A549 (cell line): ENCODE measurements at regions not wholly inside any gene's neighbourhood (a gene's known extent, or its start where the extent isn't known, plus 50 kb on each side); places are given as distances from the start of the nearest gene placed in this dataset.

Experiments
- ATAC-seq, 2 experiments: fragments of 200-7000 bp in 1 of 2; fragments of >200 bp in 1 of 2; cut with Nextera tagmentation in 1 of 2; cut with Tn5 transposase in 1 of 2; 3 replicates each; pipeline versions ENCODE4 v1.8.0 to v1.9.1; 2018 to 2020; ENCODE audit warnings: mild to moderate bottlenecking in 1 of 2, moderate library complexity in 1 of 2
- CTCF ChIA-PET: fragments of 300-600 bp; sonication (Branson Sonifier 250); formaldehyde crosslinking; extraction: SDS; loops from one replicate; lab custom pipeline; 2021; ENCODE audit warnings: antibody characterized with exemption, inconsistent platforms; lab: Yijun Ruan, JAX
- POLR2A ChIA-PET: fragments of 350-600 bp; formaldehyde crosslinking; extraction: SDS; loops from one replicate; lab custom pipeline; 2021; ENCODE audit warnings: antibody characterized with exemption, inconsistent platforms; lab: Yijun Ruan, JAX
- DNase-seq, 2 experiments: peaks; one replicate each; pipeline versions ENCODE4 v3.0.0 to v3.0.0-alpha.2; 2011 to 2016; ENCODE audit warnings: low read depth in 1 of 2, low spot score in 1 of 2
- FAIRE-seq: peaks from 2 replicates; lab custom pipeline; 2011; peaks lifted over from hg19 to GRCh38; lab: Jason Lieb, UNC
- H3K27ac ChIP-seq, 2 experiments: fragments of >200 bp; sonication (Bioruptor Twin); formaldehyde crosslinking; 3 replicates each; pipeline ENCODE4 v1.5.1; 2016 to 2017
- H3K4me1 ChIP-seq: fragments of >200 bp; sonication (Bioruptor Twin); formaldehyde crosslinking; 3 replicates; pipeline ENCODE4 v1.6.1; 2016
- H3K4me2 ChIP-seq: fragments of >200 bp; sonication (Bioruptor Twin); formaldehyde crosslinking; 3 replicates; pipeline ENCODE4 v1.6.1; 2016
- H3K4me3 ChIP-seq: fragments of >200 bp; sonication (Bioruptor Twin); formaldehyde crosslinking; 3 replicates; pipeline ENCODE4 v1.5.1; 2016
- H3K9me3 ChIP-seq: fragments of >200 bp; sonication (Bioruptor Twin); formaldehyde crosslinking; 3 replicates; pipeline ENCODE4 v1.6.1; 2016
- BHLHE40 ChIP-seq: IDR thresholded peaks from 2 replicates; pipeline ENCODE4 v1.6.1; 2012; ENCODE audit warnings: low read depth, low read length, inconsistent platforms
- CEBPB ChIP-seq, 2 experiments: fragments of >200 bp in 1 of 2; sonication (Bioruptor Twin) in 1 of 2; formaldehyde crosslinking in 1 of 2; IDR thresholded peaks; 2 replicates each; pipeline ENCODE4 v1.6.1; 2012 to 2016
- EHF ChIP-seq: fragments of 250-450 bp; sonication (Bioruptor Pico); IDR thresholded peaks from 2 replicates; pipeline ENCODE4 v1.5.0; 2020; ENCODE audit warnings: mild to moderate bottlenecking
- EHMT2 ChIP-seq: fragments of 200-600 bp; sonication (generic); IDR thresholded peaks from 2 replicates; pipeline ENCODE4 v1.6.1; 2016; ENCODE audit warnings: antibody characterized with exemption, low read depth, mild to moderate bottlenecking, moderate library complexity
- ESRRA ChIP-seq: fragments of 150-350 bp; IDR thresholded peaks from 2 replicates; pipeline ENCODE4 v1.6.1; 2014; ENCODE audit warnings: mild to moderate bottlenecking, low read length, borderline replicate concordance
- FOSL2 ChIP-seq, 2 experiments: fragments of 450-650 bp in 1 of 2; fragments of >200 bp in 1 of 2; sonication (Bioruptor Twin) in 1 of 2; formaldehyde crosslinking; IDR thresholded peaks; 2 replicates each; pipeline versions ENCODE4 v1.5.0 to v1.6.1; 2016 to 2020; ENCODE audit warnings: mild to moderate bottlenecking in 1 of 2, moderate library complexity in 1 of 2
- HDAC2 ChIP-seq: fragments of 200-600 bp; sonication (generic); IDR thresholded peaks from 2 replicates; pipeline ENCODE4 v1.6.1; 2016
- HOXB13 ChIP-seq: fragments of 250-450 bp; sonication (Bioruptor Pico); IDR thresholded peaks from 2 replicates; pipeline ENCODE4 v1.5.0; 2020; ENCODE audit warnings: low read depth, mild to moderate bottlenecking, moderate library complexity
- MAFK ChIP-seq: fragments of 450-650 bp; IDR thresholded peaks from 2 replicates; pipeline ENCODE4 v1.6.1; 2014; ENCODE audit not compliant: partially characterized antibody
- MAZ ChIP-seq: fragments of 150-350 bp; IDR thresholded peaks from 2 replicates; pipeline ENCODE4 v1.6.1; 2014; ENCODE audit warnings: antibody characterized with exemption, low read depth, low read length, borderline replicate concordance
- NFE2L2 ChIP-seq: fragments of 150-350 bp; conservative IDR thresholded peaks from 2 replicates; pipeline ENCODE4 v1.6.1; 2014; ENCODE audit warnings: low read length
- NPAS2 ChIP-seq: fragments of 250-450 bp; sonication (Bioruptor Pico); IDR thresholded peaks from 2 replicates; pipeline ENCODE4 v1.8.0; 2022; ENCODE audit warnings: mild to moderate bottlenecking, moderate library complexity, borderline replicate concordance
- PHF8 ChIP-seq: fragments of 200-600 bp; sonication (generic); IDR thresholded peaks from 2 replicates; pipeline ENCODE4 v1.6.1; 2016; ENCODE audit warnings: low read depth, mild to moderate bottlenecking, antibody characterized with exemption, moderate library complexity, borderline replicate concordance
- POLR2AphosphoS2 ChIP-seq: conservative IDR thresholded peaks from 2 replicates; pipeline ENCODE4 v1.6.1; 2012; ENCODE audit warnings: low read length, improper control_type of control experiment, inconsistent platforms
- RARB ChIP-seq: fragments of 250-450 bp; sonication (Bioruptor Pico); IDR thresholded peaks from 2 replicates; pipeline ENCODE4 v1.8.0; 2021; ENCODE audit warnings: mild to moderate bottlenecking, moderate library complexity
- RCOR1 ChIP-seq: fragments of 150-350 bp; IDR thresholded peaks from 2 replicates; pipeline ENCODE4 v1.6.1; 2014; ENCODE audit warnings: antibody characterized with exemption, low read length, low read depth
- SREBF2 ChIP-seq: fragments of 450-650 bp; IDR thresholded peaks from 2 replicates; pipeline ENCODE4 v1.6.1; 2014; ENCODE audit warnings: mild to moderate bottlenecking, moderate library complexity
- TFCP2L1 ChIP-seq: fragments of 250-450 bp; sonication (Bioruptor Pico); IDR thresholded peaks from 2 replicates; pipeline ENCODE4 v1.5.0; 2021; ENCODE audit warnings: mild to moderate bottlenecking
- TP53 ChIP-seq: fragments of 250-450 bp; sonication (Bioruptor Pico); IDR thresholded peaks from 2 replicates; pipeline ENCODE4 v1.5.0; 2021; ENCODE audit warnings: mild to moderate bottlenecking, moderate library complexity
- ZFP36 ChIP-seq: fragments of 450-650 bp; IDR thresholded peaks from 2 replicates; pipeline ENCODE4 v1.6.1; 2014; ENCODE audit warnings: borderline replicate concordance; ENCODE audit not compliant: partially characterized antibody
- WGBS: methylation state at CpG from one replicate; pipeline ENCODE4 v1.1.6; 2017; ENCODE audit errors: missing lambda C conversion rate; 5-methylcytosine and 5-hydroxymethylcytosine counted together
- TF ChIP-seq, protein P1 (sequence below): fragments of >200 bp; sonication (Bioruptor Twin); formaldehyde crosslinking; IDR thresholded peaks from 2 replicates; pipeline ENCODE4 v1.6.1; 2016
- TF ChIP-seq, protein P2 (sequence below): fragments of >200 bp; sonication (Bioruptor Twin); formaldehyde crosslinking; IDR thresholded peaks from 3 replicates; pipeline ENCODE4 v1.6.1; 2016
- TF ChIP-seq, protein P3 (sequence below): fragments of 250-450 bp; sonication (Bioruptor Pico); IDR thresholded peaks from 2 replicates; pipeline ENCODE4 v1.5.0; 2021; ENCODE audit warnings: mild to moderate bottlenecking, moderate library complexity, borderline replicate concordance
- TF ChIP-seq, protein P4 (sequence below): IDR thresholded peaks from 2 replicates; pipeline ENCODE4 v1.6.1; 2012
- TF ChIP-seq, protein P5 (sequence below): IDR thresholded peaks from 2 replicates; pipeline ENCODE4 v1.6.1; 2012
- TF ChIP-seq, protein P6 (sequence below): fragments of >200 bp; sonication (Bioruptor Twin); formaldehyde crosslinking; IDR thresholded peaks from 3 replicates; pipeline ENCODE4 v1.5.1; 2016
- TF ChIP-seq, protein P7 (sequence below): IDR thresholded peaks from 2 replicates; pipeline ENCODE4 v1.6.1; 2012; ENCODE audit warnings: low read depth, borderline replicate concordance

DNA sequence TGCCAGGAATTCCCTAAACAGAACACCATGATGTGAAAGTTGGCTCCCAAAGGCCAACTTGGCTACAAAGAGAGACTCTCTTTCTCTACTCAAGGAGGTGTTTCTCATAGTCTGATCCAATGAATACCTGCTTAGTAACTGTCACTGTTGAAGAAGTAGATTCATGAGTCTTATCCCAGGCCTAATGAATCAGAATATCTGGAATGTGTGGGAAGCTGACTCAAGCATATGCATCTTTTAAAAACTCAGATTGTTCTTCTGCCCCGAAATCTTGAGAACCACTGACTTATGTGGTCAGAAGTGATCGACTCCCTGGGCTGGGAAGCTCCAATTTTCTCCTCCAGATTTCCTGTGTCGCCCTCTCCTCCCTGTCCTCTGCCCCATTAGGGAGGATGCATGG lies 345.6 kb downstream of the PLK2 start (continued):
- TF ChIP-seq MAFK (no peak), MAZ (no peak), EHF (CRISPR knock-in tag) (no peak), NPAS2 (CRISPR knock-in tag) (no peak), BHLHE40 (no peak)
- TF ChIP-seq, protein P1, sequence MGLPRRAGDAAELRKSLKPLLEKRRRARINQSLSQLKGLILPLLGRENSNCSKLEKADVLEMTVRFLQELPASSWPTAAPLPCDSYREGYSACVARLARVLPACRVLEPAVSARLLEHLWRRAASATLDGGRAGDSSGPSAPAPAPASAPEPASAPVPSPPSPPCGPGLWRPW = no peak

DNA sequence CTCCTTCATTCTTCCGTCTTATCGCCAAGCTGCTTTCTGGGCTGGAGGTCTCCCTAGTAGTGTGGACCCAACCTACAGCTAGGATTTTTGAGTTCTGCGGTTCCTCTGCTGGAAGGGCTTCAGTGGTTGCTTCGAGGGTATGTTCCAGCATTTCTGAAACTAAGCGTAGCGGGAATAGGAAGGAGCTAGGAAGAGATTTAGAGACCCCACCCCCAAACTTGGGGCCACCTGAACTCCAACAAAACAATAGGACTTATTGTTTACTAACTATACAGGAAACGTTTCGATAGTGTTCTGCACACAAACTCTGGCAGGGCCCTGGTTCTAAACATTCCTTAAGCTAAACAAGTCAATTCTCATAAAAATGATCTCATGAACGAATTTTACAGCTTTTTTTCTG lies 346.7 kb downstream of the PLK2 start:
- no peak for TF ChIP-seq ESRRA
- TF ChIP-seq ZFP36 = no peak
- TF ChIP-seq, protein P2, sequence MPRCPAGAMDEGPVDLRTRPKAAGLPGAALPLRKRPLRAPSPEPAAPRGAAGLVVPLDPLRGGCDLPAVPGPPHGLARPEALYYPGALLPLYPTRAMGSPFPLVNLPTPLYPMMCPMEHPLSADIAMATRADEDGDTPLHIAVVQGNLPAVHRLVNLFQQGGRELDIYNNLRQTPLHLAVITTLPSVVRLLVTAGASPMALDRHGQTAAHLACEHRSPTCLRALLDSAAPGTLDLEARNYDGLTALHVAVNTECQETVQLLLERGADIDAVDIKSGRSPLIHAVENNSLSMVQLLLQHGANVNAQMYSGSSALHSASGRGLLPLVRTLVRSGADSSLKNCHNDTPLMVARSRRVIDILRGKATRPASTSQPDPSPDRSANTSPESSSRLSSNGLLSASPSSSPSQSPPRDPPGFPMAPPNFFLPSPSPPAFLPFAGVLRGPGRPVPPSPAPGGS = no peak
- TF ChIP-seq RARB (CRISPR knock-in tag) = no peak
- no peak for TF ChIP-seq HOXB13 (CRISPR knock-in tag)
- TF ChIP-seq NPAS2 (CRISPR knock-in tag) = no peak
- TF ChIP-seq TP53 (CRISPR knock-in tag) = no peak
- TF ChIP-seq FOSL2 (IDR thresholded peaks at IDR 0.05) = no peak
- no peak for TF ChIP-seq FOSL2 (CRISPR knock-in tag; IDR thresholded peaks at IDR 0.05)
- TF ChIP-seq NFE2L2 = no peak
- no peak for TF ChIP-seq POLR2AphosphoS2
- no peak for TF ChIP-seq RCOR1
- TF ChIP-seq EHMT2 = no peak
- TF ChIP-seq, protein P3, sequence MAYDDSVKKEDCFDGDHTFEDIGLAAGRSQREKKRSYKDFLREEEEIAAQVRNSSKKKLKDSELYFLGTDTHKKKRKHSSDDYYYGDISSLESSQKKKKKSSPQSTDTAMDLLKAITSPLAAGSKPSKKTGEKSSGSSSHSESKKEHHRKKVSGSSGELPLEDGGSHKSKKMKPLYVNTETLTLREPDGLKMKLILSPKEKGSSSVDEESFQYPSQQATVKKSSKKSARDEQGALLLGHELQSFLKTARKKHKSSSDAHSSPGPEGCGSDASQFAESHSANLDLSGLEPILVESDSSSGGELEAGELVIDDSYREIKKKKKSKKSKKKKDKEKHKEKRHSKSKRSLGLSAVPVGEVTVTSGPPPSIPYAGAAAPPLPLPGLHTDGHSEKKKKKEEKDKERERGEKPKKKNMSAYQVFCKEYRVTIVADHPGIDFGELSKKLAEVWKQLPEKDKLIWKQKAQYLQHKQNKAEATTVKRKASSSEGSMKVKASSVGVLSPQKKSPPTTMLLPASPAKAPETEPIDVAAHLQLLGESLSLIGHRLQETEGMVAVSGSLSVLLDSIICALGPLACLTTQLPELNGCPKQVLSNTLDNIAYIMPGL (CRISPR knock-in tag) = no peak
- TF ChIP-seq, protein P4, sequence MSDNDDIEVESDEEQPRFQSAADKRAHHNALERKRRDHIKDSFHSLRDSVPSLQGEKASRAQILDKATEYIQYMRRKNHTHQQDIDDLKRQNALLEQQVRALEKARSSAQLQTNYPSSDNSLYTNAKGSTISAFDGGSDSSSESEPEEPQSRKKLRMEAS = no peak
- no peak for TF ChIP-seq HDAC2
- no peak for TF ChIP-seq CEBPB (IDR thresholded peaks at IDR 0.05)
- CTCF ChIA-PET = interaction anchor here (0.8 to 2.1 kb wide), 2 partner anchors 221 to 334 kb away, joined by 3 to 5 read pairs; no protein-coding TSS in a partner anchor
- no peak for DNase-seq
- 82% methylated on average over 9 of the region's 9 CpGs for WGBS
- no peak for FAIRE-seq
- H3K4me1 ChIP-seq = peaks cover 18% of the 10 kb centered on the region
- H3K9me3 ChIP-seq = no peaks in the 10 kb centered on the region
- no peak overlapping the region for H3K4me3 ChIP-seq
- H3K27ac ChIP-seq = no peak overlapping the region
- no peak for ATAC-seq
- no peak overlapping the region for H3K4me2 ChIP-seq
- POLR2A ChIA-PET = no interaction called here

DNA sequence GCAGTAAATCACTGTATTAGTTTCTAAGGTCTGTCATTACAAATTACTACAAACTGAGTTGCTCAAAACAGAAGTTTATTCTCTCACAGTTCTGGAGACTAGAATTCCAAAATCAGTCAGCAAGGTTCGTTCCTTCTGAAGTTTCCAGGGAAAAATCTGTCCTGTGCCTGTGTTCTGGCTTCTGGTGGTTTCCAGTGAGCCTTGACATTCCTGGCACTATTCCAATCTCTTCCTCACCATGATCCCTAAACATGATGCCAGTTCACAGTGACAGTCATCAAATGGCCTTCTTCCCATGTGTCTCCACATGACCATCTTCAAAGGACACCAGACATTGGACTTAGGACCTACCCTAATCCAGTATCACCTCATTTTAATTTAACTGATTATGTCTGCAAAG lies 351.4 kb downstream of the PLK2 start:
- ChIA-PET POLR2A (no interaction called here), CTCF (no interaction called here)
- Histone ChIP-seq H3K4me1 (no peaks in the 10 kb centered on the region), H3K4me3 (no peak overlapping the region), H3K27ac (no peak overlapping the region), H3K9me3 (no peaks in the 10 kb centered on the region), H3K4me2 (no peak overlapping the region)
- WGBS = 74% methylated on average over 1 of the region's 1 CpG
- DNase-seq (no peak), FAIRE-seq (no peak), ATAC-seq (no peak)
- TF ChIP-seq, protein P1 = no peak
- TF ChIP-seq, protein P2 = no peak
- TF ChIP-seq, protein P5, sequence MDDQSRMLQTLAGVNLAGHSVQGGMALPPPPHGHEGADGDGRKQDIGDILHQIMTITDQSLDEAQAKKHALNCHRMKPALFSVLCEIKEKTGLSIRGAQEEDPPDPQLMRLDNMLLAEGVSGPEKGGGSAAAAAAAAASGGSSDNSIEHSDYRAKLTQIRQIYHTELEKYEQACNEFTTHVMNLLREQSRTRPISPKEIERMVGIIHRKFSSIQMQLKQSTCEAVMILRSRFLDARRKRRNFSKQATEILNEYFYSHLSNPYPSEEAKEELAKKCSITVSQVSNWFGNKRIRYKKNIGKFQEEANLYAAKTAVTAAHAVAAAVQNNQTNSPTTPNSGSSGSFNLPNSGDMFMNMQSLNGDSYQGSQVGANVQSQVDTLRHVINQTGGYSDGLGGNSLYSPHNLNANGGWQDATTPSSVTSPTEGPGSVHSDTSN = no peak
- TF ChIP-seq, protein P6, sequence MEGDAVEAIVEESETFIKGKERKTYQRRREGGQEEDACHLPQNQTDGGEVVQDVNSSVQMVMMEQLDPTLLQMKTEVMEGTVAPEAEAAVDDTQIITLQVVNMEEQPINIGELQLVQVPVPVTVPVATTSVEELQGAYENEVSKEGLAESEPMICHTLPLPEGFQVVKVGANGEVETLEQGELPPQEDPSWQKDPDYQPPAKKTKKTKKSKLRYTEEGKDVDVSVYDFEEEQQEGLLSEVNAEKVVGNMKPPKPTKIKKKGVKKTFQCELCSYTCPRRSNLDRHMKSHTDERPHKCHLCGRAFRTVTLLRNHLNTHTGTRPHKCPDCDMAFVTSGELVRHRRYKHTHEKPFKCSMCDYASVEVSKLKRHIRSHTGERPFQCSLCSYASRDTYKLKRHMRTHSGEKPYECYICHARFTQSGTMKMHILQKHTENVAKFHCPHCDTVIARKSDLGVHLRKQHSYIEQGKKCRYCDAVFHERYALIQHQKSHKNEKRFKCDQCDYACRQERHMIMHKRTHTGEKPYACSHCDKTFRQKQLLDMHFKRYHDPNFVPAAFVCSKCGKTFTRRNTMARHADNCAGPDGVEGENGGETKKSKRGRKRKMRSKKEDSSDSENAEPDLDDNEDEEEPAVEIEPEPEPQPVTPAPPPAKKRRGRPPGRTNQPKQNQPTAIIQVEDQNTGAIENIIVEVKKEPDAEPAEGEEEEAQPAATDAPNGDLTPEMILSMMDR = no peak
- no peak for TF ChIP-seq TFCP2L1 (CRISPR knock-in tag)
- TF ChIP-seq, protein P7, sequence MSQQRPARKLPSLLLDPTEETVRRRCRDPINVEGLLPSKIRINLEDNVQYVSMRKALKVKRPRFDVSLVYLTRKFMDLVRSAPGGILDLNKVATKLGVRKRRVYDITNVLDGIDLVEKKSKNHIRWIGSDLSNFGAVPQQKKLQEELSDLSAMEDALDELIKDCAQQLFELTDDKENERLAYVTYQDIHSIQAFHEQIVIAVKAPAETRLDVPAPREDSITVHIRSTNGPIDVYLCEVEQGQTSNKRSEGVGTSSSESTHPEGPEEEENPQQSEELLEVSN = no peak
- TF ChIP-seq NPAS2 (CRISPR knock-in tag) = no peak
- TF ChIP-seq PHF8 = no peak
- TF ChIP-seq TP53 (CRISPR knock-in tag) = no peak
- TF ChIP-seq SREBF2 = no peak
